Mucosa of stomach (tissue), 1 donor: ENCODE measurements at regions not wholly inside any gene's neighbourhood (a gene's known extent, or its start where the extent isn't known, plus 50 kb on each side); places are given as distances from the start of the nearest gene placed in this dataset.
"Not testable (repeated sequence)": the region's sequence is repeated elsewhere in the genome, so short reads cannot be mapped to it uniquely, and the experiment has no call there.

Experiments used
- H3K27me3 ChIP-seq: one replicate; pipeline ENCODE4 v1.7.0; 2013; ENCODE audit warnings: mild to moderate bottlenecking, low read length; ENCODE audit not compliant: control insufficient read depth, insufficient read depth
- H3K36me3 ChIP-seq: one replicate; pipeline ENCODE4 v1.7.0; 2013; ENCODE audit warnings: low read length; ENCODE audit not compliant: control insufficient read depth, insufficient read depth
- H3K4me1 ChIP-seq: one replicate; pipeline ENCODE4 v1.7.0; 2013; ENCODE audit warnings: mild to moderate bottlenecking, low read length; ENCODE audit not compliant: control insufficient read depth, insufficient read depth
- H3K4me3 ChIP-seq: one replicate; pipeline ENCODE4 v1.7.0; 2013; ENCODE audit warnings: low read length
- H3K9ac ChIP-seq: one replicate; pipeline ENCODE4 v1.7.0; 2013; ENCODE audit warnings: mild to moderate bottlenecking, low read length, moderate library complexity
- H3K9me3 ChIP-seq: one replicate; pipeline ENCODE4 v1.7.0; 2013; ENCODE audit warnings: mild to moderate bottlenecking, low read length, moderate library complexity; ENCODE audit not compliant: control insufficient read depth
- donor health status: Pancreatic carcinoma.

GRCh38 chr1:83457281-83457680, 541.7 kb downstream of the TTLL7 start:
- H3K36me3 ChIP-seq, H3K9ac ChIP-seq, H3K9me3 ChIP-seq, H3K27me3 ChIP-seq, H3K4me3 ChIP-seq, H3K4me1 ChIP-seq: not testable (repeated sequence)

GRCh38 chr1:83455753-83456152, 543.2 kb downstream of the TTLL7 start:
- not testable (repeated sequence) for H3K9me3 ChIP-seq, H3K4me3 ChIP-seq, H3K27me3 ChIP-seq, H3K9ac ChIP-seq, H3K36me3 ChIP-seq, H3K4me1 ChIP-seq

- not testable (repeated sequence) for H3K4me1 ChIP-seq, H3K27me3 ChIP-seq, H3K9ac ChIP-seq
Observed at GRCh38 chr1:83445873-83446272, 553.1 kb downstream of the TTLL7 start.

GRCh38 chr1:83442412-83442811, 556.5 kb downstream of the TTLL7 start:
- not testable (repeated sequence) for H3K4me1 ChIP-seq, H3K9ac ChIP-seq, H3K36me3 ChIP-seq, H3K9me3 ChIP-seq, H3K27me3 ChIP-seq, H3K4me3 ChIP-seq

More at GRCh38 chr1:83445873-83446272, 553.1 kb downstream of the TTLL7 start:
- H3K36me3 ChIP-seq, H3K4me3 ChIP-seq, H3K9me3 ChIP-seq: not testable (repeated sequence)

- H3K27me3 ChIP-seq, H3K9ac ChIP-seq, H3K9me3 ChIP-seq, H3K4me3 ChIP-seq, H3K36me3 ChIP-seq, H3K4me1 ChIP-seq: not testable (repeated sequence)
Observed at GRCh38 chr1:83440586-83440985, 558.3 kb downstream of the TTLL7 start.

- not testable (repeated sequence) for H3K9ac ChIP-seq, H3K4me1 ChIP-seq, H3K27me3 ChIP-seq, H3K36me3 ChIP-seq, H3K9me3 ChIP-seq, H3K4me3 ChIP-seq
Observed at GRCh38 chr1:83440021-83440420, 558.9 kb downstream of the TTLL7 start.

- not testable (repeated sequence) for H3K4me3 ChIP-seq, H3K9ac ChIP-seq, H3K27me3 ChIP-seq, H3K4me1 ChIP-seq, H3K9me3 ChIP-seq, H3K36me3 ChIP-seq
Observed at GRCh38 chr1:83438316-83438715, 560.6 kb downstream of the TTLL7 start.

- not testable (repeated sequence) for H3K4me3 ChIP-seq, H3K9ac ChIP-seq, H3K4me1 ChIP-seq, H3K36me3 ChIP-seq, H3K27me3 ChIP-seq, H3K9me3 ChIP-seq
Observed at GRCh38 chr1:83435336-83435735, 563.6 kb downstream of the TTLL7 start.

GRCh38 chr1:83427566-83427965, 571.4 kb downstream of the TTLL7 start:
- H3K9ac ChIP-seq, H3K4me1 ChIP-seq, H3K27me3 ChIP-seq, H3K36me3 ChIP-seq, H3K4me3 ChIP-seq, H3K9me3 ChIP-seq: not testable (repeated sequence)

- H3K36me3 ChIP-seq, H3K9me3 ChIP-seq, H3K4me3 ChIP-seq, H3K4me1 ChIP-seq, H3K27me3 ChIP-seq, H3K9ac ChIP-seq: not testable (repeated sequence)
Observed at GRCh38 chr1:83423382-83423781, 575.5 kb downstream of the TTLL7 start.

- no peak overlapping the region for H3K9ac ChIP-seq
- H3K4me3 ChIP-seq: no peak overlapping the region
- no peaks in the 10 kb centered on the region for H3K4me1 ChIP-seq
- no peaks in the 10 kb centered on the region for H3K9me3 ChIP-seq
- H3K27me3 ChIP-seq: no peaks in the 10 kb centered on the region
- no peaks in the 10 kb centered on the region for H3K36me3 ChIP-seq
Observed at GRCh38 chr1:83418558-83418957, 580.4 kb downstream of the TTLL7 start.

- H3K4me3 ChIP-seq, H3K9me3 ChIP-seq, H3K27me3 ChIP-seq, H3K36me3 ChIP-seq, H3K4me1 ChIP-seq, H3K9ac ChIP-seq: not testable (repeated sequence)
Observed at GRCh38 chr1:83413839-83414107, 585.2 kb downstream of the TTLL7 start.

GRCh38 chr1:83410746-83411413, 588.1 kb downstream of the TTLL7 start:
- H3K9me3 ChIP-seq, H3K27me3 ChIP-seq, H3K4me3 ChIP-seq: not testable (repeated sequence)

More at GRCh38 chr1:83410746-83411413, 588.1 kb downstream of the TTLL7 start:
- not testable (repeated sequence) for H3K9ac ChIP-seq, H3K4me1 ChIP-seq, H3K36me3 ChIP-seq
